H1 (cell line): ENCODE measurements at regions not wholly inside any gene's neighbourhood (a gene's known extent, or its start where the extent isn't known, plus 50 kb on each side); places are given as distances from the start of the nearest gene placed in this dataset.

Experiments
- RNF2 ChIP-seq: fragments of 200-900, 300-1000 bp; sonication (generic); IDR thresholded peaks from 2 replicates; pipeline ENCODE4 v1.7.1; 2016; ENCODE audit warnings: borderline replicate concordance, low read depth, mild to moderate bottlenecking, antibody characterized with exemption, low read length; ENCODE audit not compliant: poor library complexity, severe bottlenecking; ENCODE audit errors: missing control alignments

DNA sequence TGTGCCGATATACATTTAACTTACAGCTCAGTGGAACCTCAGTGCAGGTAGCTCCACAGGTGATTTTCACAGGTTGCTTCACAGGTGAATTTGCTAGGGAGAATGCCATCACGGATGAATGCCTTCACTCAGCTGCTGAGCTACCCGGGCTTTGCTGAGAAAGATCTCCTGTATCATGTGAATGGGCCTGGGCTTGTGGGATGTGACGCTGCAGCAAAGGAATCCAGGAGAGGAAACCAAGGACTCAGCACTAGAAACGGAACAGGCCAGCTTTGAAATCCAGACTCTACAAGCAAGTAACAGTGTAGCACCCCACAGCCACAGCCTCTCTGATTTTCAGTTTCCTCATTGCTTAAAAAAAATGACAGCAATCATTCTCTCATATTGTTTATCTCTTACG, 271.4 kb upstream of the MAF start (continued):
- TF ChIP-seq RNF2 = no peak
